Chondrocyte (in vitro differentiated cells): ENCODE measurements at regions not wholly inside any gene's neighbourhood (a gene's known extent, or its start where the extent isn't known, plus 50 kb on each side); places are given as distances from the start of the nearest gene placed in this dataset.

Experiments used
- DNase-seq: peaks from one replicate; pipeline ENCODE4 v3.0.0; 2021; ENCODE audit warnings: mixed read lengths, low spot score
- H3K27ac Mint-ChIP-seq: one replicate; pipeline ENCODE4 v1.8.0; 2021; ENCODE audit warnings: mild to moderate bottlenecking, moderate library complexity, mixed read lengths; ENCODE audit not compliant: unreplicated experiment
- H3K27me3 Mint-ChIP-seq: 2 replicates; pipeline ENCODE4 v1.8.0; 2021; ENCODE audit warnings: low read depth, mixed read lengths
- H3K36me3 Mint-ChIP-seq: 2 replicates; pipeline ENCODE4 v1.8.0; 2021; ENCODE audit warnings: low read depth, mixed read lengths
- H3K4me1 Mint-ChIP-seq: 2 replicates; pipeline ENCODE4 v1.8.0; 2021; ENCODE audit warnings: low read depth, mild to moderate bottlenecking, mixed read lengths
- H3K4me3 Mint-ChIP-seq: one replicate; pipeline ENCODE4 v1.8.0; 2021; ENCODE audit warnings: mild to moderate bottlenecking, moderate library complexity, mixed read lengths; ENCODE audit not compliant: unreplicated experiment
- H3K9me3 Mint-ChIP-seq: 2 replicates; pipeline ENCODE4 v1.8.0; 2021; ENCODE audit warnings: low read depth, mixed read lengths
- TF ChIP-seq, protein P1 (sequence below): fragments of 200-600 bp; sonication (generic); IDR thresholded peaks from 2 replicates; pipeline ENCODE4 v1.5.0; 2021; ENCODE audit warnings: antibody characterized with exemption, mild to moderate bottlenecking, moderate library complexity

DNA sequence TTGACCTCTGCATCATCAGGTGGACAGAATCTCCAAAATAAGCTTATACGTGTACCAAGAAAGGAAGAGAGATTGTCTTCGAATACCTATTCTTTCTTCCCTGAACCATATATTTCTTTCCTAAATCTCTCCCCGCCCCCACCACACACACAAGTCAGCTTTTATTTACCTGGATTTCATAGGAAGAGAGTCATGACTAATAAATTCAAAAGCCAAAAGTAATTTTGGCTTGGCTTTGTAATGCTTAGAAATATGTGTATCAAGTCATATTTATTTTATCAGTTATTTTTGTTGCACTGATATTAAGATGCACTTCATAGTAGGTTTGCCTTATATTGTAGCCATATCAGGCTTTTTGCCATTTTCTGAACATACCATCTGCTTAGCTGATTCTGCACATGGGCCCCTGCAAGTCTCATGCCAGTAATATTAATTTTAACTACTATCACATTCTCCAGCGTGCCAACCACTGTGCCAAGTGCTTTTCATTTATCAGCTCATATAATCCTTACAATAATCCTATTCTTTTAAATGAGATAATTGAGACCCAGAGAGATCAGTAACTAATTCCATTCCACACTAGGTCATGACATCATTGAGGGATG, 1405.3 kb upstream of the NUDT12 start:
- H3K36me3 Mint-ChIP-seq = no peaks in the 10 kb centered on the region
- H3K4me3 Mint-ChIP-seq = no peak overlapping the region
- H3K27me3 Mint-ChIP-seq = no peaks in the 10 kb centered on the region
- H3K9me3 Mint-ChIP-seq = no peaks in the 10 kb centered on the region
- H3K27ac Mint-ChIP-seq = no peak overlapping the region
- TF ChIP-seq, protein P1, sequence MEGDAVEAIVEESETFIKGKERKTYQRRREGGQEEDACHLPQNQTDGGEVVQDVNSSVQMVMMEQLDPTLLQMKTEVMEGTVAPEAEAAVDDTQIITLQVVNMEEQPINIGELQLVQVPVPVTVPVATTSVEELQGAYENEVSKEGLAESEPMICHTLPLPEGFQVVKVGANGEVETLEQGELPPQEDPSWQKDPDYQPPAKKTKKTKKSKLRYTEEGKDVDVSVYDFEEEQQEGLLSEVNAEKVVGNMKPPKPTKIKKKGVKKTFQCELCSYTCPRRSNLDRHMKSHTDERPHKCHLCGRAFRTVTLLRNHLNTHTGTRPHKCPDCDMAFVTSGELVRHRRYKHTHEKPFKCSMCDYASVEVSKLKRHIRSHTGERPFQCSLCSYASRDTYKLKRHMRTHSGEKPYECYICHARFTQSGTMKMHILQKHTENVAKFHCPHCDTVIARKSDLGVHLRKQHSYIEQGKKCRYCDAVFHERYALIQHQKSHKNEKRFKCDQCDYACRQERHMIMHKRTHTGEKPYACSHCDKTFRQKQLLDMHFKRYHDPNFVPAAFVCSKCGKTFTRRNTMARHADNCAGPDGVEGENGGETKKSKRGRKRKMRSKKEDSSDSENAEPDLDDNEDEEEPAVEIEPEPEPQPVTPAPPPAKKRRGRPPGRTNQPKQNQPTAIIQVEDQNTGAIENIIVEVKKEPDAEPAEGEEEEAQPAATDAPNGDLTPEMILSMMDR = no peak
- no peaks in the 10 kb centered on the region for H3K4me1 Mint-ChIP-seq
- DNase-seq = no peak

DNA sequence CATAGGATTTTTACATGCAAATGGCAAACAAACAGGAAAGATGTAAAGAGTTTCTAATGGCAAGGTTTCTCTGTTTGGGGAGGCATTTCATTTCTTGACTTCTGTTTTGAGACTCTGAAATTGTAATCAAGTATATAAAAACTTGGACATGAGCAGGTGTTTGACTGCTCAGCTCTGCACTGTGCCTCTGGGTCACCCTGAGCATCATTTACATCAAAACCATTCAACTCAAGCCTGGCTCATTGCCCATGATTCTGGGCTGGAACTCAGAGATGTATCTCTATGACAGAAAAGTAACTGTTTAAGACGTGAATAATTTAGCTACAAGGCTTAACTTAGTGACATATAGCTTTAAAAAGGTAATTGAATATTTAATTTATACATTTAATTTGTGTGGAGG, 1402.4 kb upstream of the NUDT12 start:
- H3K9me3 Mint-ChIP-seq = peaks cover 3% of the 10 kb centered on the region
- no peak for DNase-seq
- no peaks in the 10 kb centered on the region for H3K27me3 Mint-ChIP-seq

DNA sequence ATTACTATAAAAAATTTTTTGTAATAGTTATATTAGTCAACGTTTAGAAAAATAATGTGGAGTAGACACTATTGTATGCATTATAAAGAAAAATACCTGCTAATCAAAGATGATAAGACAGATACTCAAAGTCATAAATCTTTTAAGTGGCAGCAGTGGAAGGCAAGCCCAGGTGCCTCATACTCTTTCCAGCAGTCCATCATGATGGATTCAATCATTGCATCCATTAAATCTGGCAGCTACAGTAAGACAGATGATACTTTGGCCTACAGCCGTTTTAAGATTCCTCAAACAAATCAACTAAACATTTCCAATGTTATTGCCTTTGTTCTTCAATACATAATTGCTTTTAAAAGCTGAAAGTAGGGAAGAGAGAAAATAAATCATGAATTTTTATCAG, 1392.9 kb upstream of the NUDT12 start:
- Mint-ChIP-seq H3K27me3 (no peaks in the 10 kb centered on the region), H3K9me3 (peaks cover 15% of the 10 kb centered on the region), H3K4me1 (no peaks in the 10 kb centered on the region), H3K4me3 (no peak overlapping the region), H3K36me3 (no peaks in the 10 kb centered on the region), H3K27ac (no peak overlapping the region)
- DNase-seq = no peak
- TF ChIP-seq, protein P1 = no peak

More for the DNA sequence above, 1402.4 kb upstream of the NUDT12 start:
- TF ChIP-seq, protein P1 = no peak
- H3K4me3 Mint-ChIP-seq = no peak overlapping the region
- H3K27ac Mint-ChIP-seq = no peak overlapping the region
- H3K4me1 Mint-ChIP-seq = no peaks in the 10 kb centered on the region
- H3K36me3 Mint-ChIP-seq = peaks cover 2% of the 10 kb centered on the region

DNA sequence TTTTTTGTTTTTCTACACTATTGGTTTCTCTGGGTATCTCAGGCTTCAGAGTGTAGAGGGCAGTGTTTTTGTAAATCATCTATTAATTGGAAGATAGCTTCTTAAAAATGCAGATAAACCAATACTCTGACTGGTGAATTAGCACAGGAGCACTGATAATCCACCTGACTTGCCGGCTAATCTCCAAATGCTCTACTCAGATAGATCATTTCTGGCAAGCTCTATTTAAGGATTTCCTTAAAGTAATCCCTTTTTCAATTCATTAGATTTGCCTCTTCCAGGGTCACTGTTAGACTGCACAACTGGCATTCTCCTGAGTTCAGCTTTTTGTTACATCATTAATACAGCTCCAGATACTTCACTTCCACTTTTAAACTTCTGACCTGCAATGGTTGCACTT, 1390.3 kb upstream of the NUDT12 start:
- Mint-ChIP-seq H3K36me3 (no peaks in the 10 kb centered on the region), H3K4me3 (no peak overlapping the region), H3K27ac (no peak overlapping the region), H3K4me1 (no peaks in the 10 kb centered on the region), H3K27me3 (no peaks in the 10 kb centered on the region), H3K9me3 (peaks cover 5% of the 10 kb centered on the region)
- no peak for DNase-seq
- TF ChIP-seq, protein P1 = no peak

DNA sequence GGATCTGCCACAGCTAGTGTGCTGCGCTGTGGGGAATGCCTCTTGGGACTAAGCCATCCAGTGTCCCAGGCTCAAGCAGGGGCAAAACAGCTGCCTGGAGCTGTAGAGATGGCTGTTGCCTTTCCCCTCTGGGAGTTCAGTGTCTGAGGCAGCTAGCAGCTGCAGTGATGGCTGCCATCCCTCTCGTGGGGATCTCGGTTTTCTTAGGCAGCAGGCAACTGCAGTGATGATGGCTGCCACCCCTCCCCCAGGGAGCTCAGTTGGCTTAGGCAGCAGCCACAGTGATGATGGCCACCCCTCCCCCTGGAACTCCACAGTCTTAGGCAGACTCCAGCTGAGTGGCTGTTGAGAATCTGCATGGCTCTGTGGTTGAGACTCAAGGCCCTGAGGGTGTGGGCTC, 1389.2 kb upstream of the NUDT12 start:
- no peaks in the 10 kb centered on the region for H3K27me3 Mint-ChIP-seq

More for the DNA sequence above, 1389.2 kb upstream of the NUDT12 start:
- Mint-ChIP-seq H3K4me3 (no peak overlapping the region), H3K27ac (no peak overlapping the region), H3K36me3 (no peaks in the 10 kb centered on the region), H3K9me3 (peaks cover 5% of the 10 kb centered on the region), H3K4me1 (no peaks in the 10 kb centered on the region)
- TF ChIP-seq, protein P1 = no peak
- DNase-seq = no peak
